Type B pancreatic cell (in vitro differentiated cells): ENCODE measurements at regions not wholly inside any gene's neighbourhood (a gene's known extent, or its start where the extent isn't known, plus 50 kb on each side); places are given as distances from the start of the nearest gene placed in this dataset.

Experiments used
- DNase-seq: peaks from one replicate; pipeline ENCODE4 v3.0.0; 2021; ENCODE audit warnings: mixed read lengths; ENCODE audit not compliant: unreplicated experiment; ENCODE audit errors: extremely low spot score
- H3K27ac Mint-ChIP-seq: 2 replicates; pipeline ENCODE4 v1.8.0; 2021; ENCODE audit warnings: mild to moderate bottlenecking, mixed read lengths
- H3K27me3 Mint-ChIP-seq: 2 replicates; pipeline ENCODE4 v1.8.0; 2021; ENCODE audit warnings: mixed read lengths
- H3K36me3 Mint-ChIP-seq: 2 replicates; pipeline ENCODE4 v1.8.0; 2021; ENCODE audit warnings: mixed read lengths
- H3K4me1 Mint-ChIP-seq: one replicate; pipeline ENCODE4 v1.8.0; 2021; ENCODE audit warnings: mixed read lengths; ENCODE audit not compliant: unreplicated experiment
- H3K4me3 Mint-ChIP-seq: 2 replicates; pipeline ENCODE4 v1.8.0; 2021; ENCODE audit warnings: mild to moderate bottlenecking, mixed read lengths
- H3K9me3 Mint-ChIP-seq: 2 replicates; pipeline ENCODE4 v1.8.0; 2021; ENCODE audit warnings: mixed read lengths
- TF ChIP-seq, protein P1 (sequence below): fragments of 200-600 bp; sonication (generic); conservative IDR thresholded peaks from 2 replicates; pipeline ENCODE4 v1.5.0; 2021; ENCODE audit warnings: antibody characterized with exemption, mild to moderate bottlenecking

GRCh38 chr11:70772950-70773349, 374.6 kb downstream of the CTTN start:
- TF ChIP-seq, protein P1, sequence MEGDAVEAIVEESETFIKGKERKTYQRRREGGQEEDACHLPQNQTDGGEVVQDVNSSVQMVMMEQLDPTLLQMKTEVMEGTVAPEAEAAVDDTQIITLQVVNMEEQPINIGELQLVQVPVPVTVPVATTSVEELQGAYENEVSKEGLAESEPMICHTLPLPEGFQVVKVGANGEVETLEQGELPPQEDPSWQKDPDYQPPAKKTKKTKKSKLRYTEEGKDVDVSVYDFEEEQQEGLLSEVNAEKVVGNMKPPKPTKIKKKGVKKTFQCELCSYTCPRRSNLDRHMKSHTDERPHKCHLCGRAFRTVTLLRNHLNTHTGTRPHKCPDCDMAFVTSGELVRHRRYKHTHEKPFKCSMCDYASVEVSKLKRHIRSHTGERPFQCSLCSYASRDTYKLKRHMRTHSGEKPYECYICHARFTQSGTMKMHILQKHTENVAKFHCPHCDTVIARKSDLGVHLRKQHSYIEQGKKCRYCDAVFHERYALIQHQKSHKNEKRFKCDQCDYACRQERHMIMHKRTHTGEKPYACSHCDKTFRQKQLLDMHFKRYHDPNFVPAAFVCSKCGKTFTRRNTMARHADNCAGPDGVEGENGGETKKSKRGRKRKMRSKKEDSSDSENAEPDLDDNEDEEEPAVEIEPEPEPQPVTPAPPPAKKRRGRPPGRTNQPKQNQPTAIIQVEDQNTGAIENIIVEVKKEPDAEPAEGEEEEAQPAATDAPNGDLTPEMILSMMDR, result no peak
- no peak overlapping the region for H3K27ac Mint-ChIP-seq
- H3K4me1 Mint-ChIP-seq, result no peaks in the 10 kb centered on the region
- H3K36me3 Mint-ChIP-seq, result peaks cover 9% of the 10 kb centered on the region
- DNase-seq, result no peak
- H3K4me3 Mint-ChIP-seq, result no peak overlapping the region
- no peaks in the 10 kb centered on the region for H3K27me3 Mint-ChIP-seq
- peaks cover 12% of the 10 kb centered on the region for H3K9me3 Mint-ChIP-seq

DNA sequence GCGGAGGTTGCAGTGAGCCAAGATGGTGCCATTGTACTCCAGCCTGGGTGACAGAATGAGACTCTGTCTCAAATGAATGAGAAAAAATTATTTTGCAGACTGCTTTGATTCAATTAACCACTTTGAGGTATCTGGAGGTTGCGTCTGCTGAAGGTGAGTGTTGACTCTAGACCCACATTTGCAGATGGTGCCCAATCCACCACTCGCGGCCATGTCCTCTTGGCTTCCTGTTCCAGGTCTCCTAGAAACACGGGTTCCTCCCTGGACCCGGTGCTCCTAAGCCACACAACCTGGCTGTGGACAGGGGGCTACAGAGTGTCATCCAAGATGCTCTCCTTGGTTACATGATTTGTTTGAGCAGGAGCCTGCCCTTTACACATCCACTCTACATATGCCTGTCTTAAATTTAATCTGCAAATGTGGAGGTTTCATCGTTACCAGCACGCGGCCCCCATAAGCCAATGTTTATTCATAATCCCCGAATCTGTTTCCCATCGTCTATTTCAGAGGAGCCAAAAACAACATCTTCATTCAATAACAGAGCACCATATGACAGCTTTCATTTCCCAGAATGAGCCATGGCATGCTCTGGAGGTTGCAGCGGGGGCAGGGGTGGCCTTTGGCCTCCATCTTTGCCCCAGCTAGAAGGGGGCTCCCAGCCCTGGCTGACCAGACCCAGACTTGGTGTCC, 377.2 kb downstream of the CTTN start:
- Mint-ChIP-seq H3K36me3 (peaks cover 9% of the 10 kb centered on the region), H3K4me3 (no peak overlapping the region), H3K27ac (no peak overlapping the region), H3K4me1 (peaks cover 7% of the 10 kb centered on the region), H3K27me3 (no peaks in the 10 kb centered on the region), H3K9me3 (peaks cover 12% of the 10 kb centered on the region)
- TF ChIP-seq, protein P1, result no peak
- DNase-seq, result no peak

- TF ChIP-seq, protein P1, result no peak
- no peak for DNase-seq
- Mint-ChIP-seq H3K4me3 (no peak overlapping the region), H3K27me3 (no peaks in the 10 kb centered on the region), H3K4me1 (peaks cover 7% of the 10 kb centered on the region), H3K27ac (no peak overlapping the region), H3K36me3 (peaks cover 9% of the 10 kb centered on the region), H3K9me3 (peaks cover 12% of the 10 kb centered on the region)
Measured at GRCh38 chr11:70776914-70777532, 378.7 kb downstream of the CTTN start.

GRCh38 chr11:70778883-70779282, 380.6 kb downstream of the CTTN start:
- peaks cover 3% of the 10 kb centered on the region for H3K9me3 Mint-ChIP-seq
- no peak for DNase-seq
- no peak overlapping the region for H3K27ac Mint-ChIP-seq
- peaks cover 3% of the 10 kb centered on the region for H3K36me3 Mint-ChIP-seq
- no peaks in the 10 kb centered on the region for H3K27me3 Mint-ChIP-seq
- no peak overlapping the region for H3K4me3 Mint-ChIP-seq
- peaks cover 11% of the 10 kb centered on the region for H3K4me1 Mint-ChIP-seq
- TF ChIP-seq, protein P1, result no peak

DNA sequence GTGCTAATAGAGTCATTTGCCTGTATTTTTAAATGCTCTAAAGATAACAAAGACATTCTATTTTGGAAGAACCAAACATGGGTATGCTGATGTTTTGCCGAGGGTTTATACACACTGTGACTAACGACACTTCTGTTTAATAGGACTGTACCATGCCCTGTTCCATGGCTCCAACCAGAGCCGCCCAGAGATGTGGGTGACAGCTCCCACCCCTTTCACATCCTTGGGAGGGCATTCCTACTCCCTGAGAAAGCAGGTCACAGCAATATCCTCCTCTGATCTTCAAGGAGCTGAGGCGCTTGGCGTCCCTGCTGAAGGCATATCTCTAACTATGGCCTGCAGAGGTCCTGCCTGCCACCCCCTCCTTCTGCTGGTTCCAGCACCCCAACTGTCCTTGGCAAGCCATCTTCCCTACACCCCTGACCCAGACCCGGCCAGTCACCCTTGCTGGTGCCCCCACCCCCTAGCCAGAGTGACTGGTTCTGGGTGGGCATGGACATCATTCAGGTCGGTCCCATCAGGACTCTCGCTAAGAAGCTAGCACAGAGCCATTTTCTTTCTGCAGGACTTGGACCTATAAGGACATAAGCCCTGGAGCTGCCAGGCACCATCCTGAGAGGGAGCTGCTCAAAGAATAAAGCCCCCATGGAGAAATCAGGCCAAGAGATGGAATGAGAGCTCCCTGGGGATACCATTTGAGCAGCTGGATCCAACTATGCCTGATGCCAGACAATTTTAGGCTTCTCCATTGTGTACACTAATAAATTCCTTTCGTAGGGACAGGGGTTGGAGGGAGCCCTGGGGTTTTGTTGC, 381.3 kb downstream of the CTTN start:
- H3K4me3 Mint-ChIP-seq, result no peak overlapping the region
- no peak overlapping the region for H3K27ac Mint-ChIP-seq
- no peak for DNase-seq
- peaks cover 11% of the 10 kb centered on the region for H3K4me1 Mint-ChIP-seq
- no peaks in the 10 kb centered on the region for H3K9me3 Mint-ChIP-seq
- H3K36me3 Mint-ChIP-seq, result no peaks in the 10 kb centered on the region
- no peaks in the 10 kb centered on the region for H3K27me3 Mint-ChIP-seq
- TF ChIP-seq, protein P1, result no peak
